Loucy (cell line): ENCODE measurements at regions not wholly inside any gene's neighbourhood (a gene's known extent, or its start where the extent isn't known, plus 50 kb on each side); places are given as distances from the start of the nearest gene placed in this dataset.

Source experiments
- H2AFZ ChIP-seq: fragments of 200-600 bp; sonication (generic); 2 replicates; pipeline ENCODE4 v1.6.0; 2016; ENCODE audit warnings: antibody characterized with exemption, mild to moderate bottlenecking, low read length, moderate library complexity
- H3F3A ChIP-seq: fragments of 200-600 bp; 2 replicates; pipeline ENCODE4 v1.6.0; 2016; ENCODE audit warnings: antibody characterized with exemption, low read depth, mild to moderate bottlenecking
- H3K27me3 ChIP-seq: fragments of 200-600 bp; sonication (generic); 2 replicates; pipeline ENCODE4 v1.6.1; 2014; ENCODE audit warnings: low read length, mild to moderate bottlenecking; ENCODE audit not compliant: insufficient read depth, poor library complexity, severe bottlenecking
- H3K36me3 ChIP-seq: fragments of 200-600 bp; sonication (generic); 2 replicates; pipeline ENCODE4 v1.6.1; 2016; ENCODE audit warnings: low read length; ENCODE audit not compliant: insufficient read depth
- H3K4me1 ChIP-seq: fragments of 200-600 bp; sonication (generic); 2 replicates; pipeline ENCODE4 v1.5.1; 2014; ENCODE audit warnings: low read length, mild to moderate bottlenecking; ENCODE audit not compliant: insufficient read depth, poor library complexity, severe bottlenecking
- H3K4me2 ChIP-seq: fragments of 200-600 bp; sonication (generic); 2 replicates; pipeline ENCODE4 v1.6.0; 2014; ENCODE audit warnings: antibody characterized with exemption, low read length, low read depth, mild to moderate bottlenecking; ENCODE audit not compliant: poor library complexity, severe bottlenecking
- H3K4me3 ChIP-seq: fragments of 200-600 bp; sonication (generic); 2 replicates; pipeline ENCODE4 v1.5.1; 2014; ENCODE audit warnings: low read length, mild to moderate bottlenecking, mixed read lengths; ENCODE audit not compliant: poor library complexity, severe bottlenecking
- H3K79me2 ChIP-seq: fragments of 200-600 bp; sonication (generic); 2 replicates; pipeline ENCODE4 v1.6.1; 2014; ENCODE audit warnings: low read length; ENCODE audit not compliant: insufficient read depth
- H3K9ac ChIP-seq: fragments of 200-600 bp; sonication (generic); 2 replicates; pipeline ENCODE4 v1.6.0; 2014; ENCODE audit warnings: mild to moderate bottlenecking, low read depth, low read length, moderate library complexity; ENCODE audit not compliant: poor library complexity, severe bottlenecking
- H3K9me2 ChIP-seq: fragments of 200-600 bp; sonication (generic); replicated peaks from 2 replicates; pipeline ENCODE4 v1.6.1; 2016; ENCODE audit warnings: low read depth, low read length, mixed read lengths
- H3K9me3 ChIP-seq: fragments of 200-600 bp; sonication (generic); 2 replicates; pipeline ENCODE4 v1.6.1; 2014; ENCODE audit warnings: mild to moderate bottlenecking, antibody characterized with exemption, low read length, low read depth; ENCODE audit not compliant: insufficient read depth
- H4K20me1 ChIP-seq: fragments of 200-600 bp; sonication (generic); 2 replicates; pipeline ENCODE4 v1.6.0; 2014; ENCODE audit warnings: antibody characterized with exemption, low read length, mild to moderate bottlenecking; ENCODE audit not compliant: insufficient read depth, poor library complexity, severe bottlenecking
- CTCF ChIP-seq: fragments of 200-600 bp; sonication (generic); conservative IDR thresholded peaks from 2 replicates; pipeline ENCODE4 v1.5.1; 2014; ENCODE audit warnings: mild to moderate bottlenecking, antibody characterized with exemption, low read length
- EZH2phosphoT487 ChIP-seq: fragments of 200-600 bp; IDR thresholded peaks from 2 replicates; pipeline ENCODE4 v1.6.1; 2018; ENCODE audit warnings: antibody characterized with exemption, mild to moderate bottlenecking, moderate library complexity, borderline replicate concordance

- Histone ChIP-seq H3F3A (no peaks in the 10 kb centered on the region), H3K9me2 (no peaks in the 10 kb centered on the region), H3K79me2 (no peaks in the 10 kb centered on the region), H3K27me3 (no peaks in the 10 kb centered on the region), H3K4me1 (no peaks in the 10 kb centered on the region), H3K4me2 (no peak overlapping the region), H4K20me1 (no peaks in the 10 kb centered on the region), H2AFZ (no peak overlapping the region), H3K36me3 (no peaks in the 10 kb centered on the region), H3K9ac (no peak overlapping the region), H3K4me3 (no peak overlapping the region), H3K9me3 (no peaks in the 10 kb centered on the region)
- no peak for TF ChIP-seq EZH2phosphoT487
- TF ChIP-seq CTCF = no peak
Measured at GRCh38 chr6:6483168-6483567, 105.4 kb upstream of the LY86 start.

- no peak overlapping the region for H3K9ac ChIP-seq
- H3K27me3 ChIP-seq = no peaks in the 10 kb centered on the region
- TF ChIP-seq EZH2phosphoT487 (no peak), CTCF (no peak)
Measured at GRCh38 chr6:6483733-6484132, 104.8 kb upstream of the LY86 start.

GRCh38 chr6:6484681-6485080, 103.8 kb upstream of the LY86 start:
- H3K79me2 ChIP-seq = no peaks in the 10 kb centered on the region
- H3K4me1 ChIP-seq = no peaks in the 10 kb centered on the region
- no peak overlapping the region for H3K9ac ChIP-seq
- no peaks in the 10 kb centered on the region for H3F3A ChIP-seq
- no peaks in the 10 kb centered on the region for H3K27me3 ChIP-seq
- H3K4me3 ChIP-seq = no peak overlapping the region
- no peaks in the 10 kb centered on the region for H4K20me1 ChIP-seq
- H2AFZ ChIP-seq = no peak overlapping the region
- H3K9me3 ChIP-seq = no peaks in the 10 kb centered on the region
- TF ChIP-seq CTCF (no peak), EZH2phosphoT487 (no peak)
- no peak overlapping the region for H3K4me2 ChIP-seq
- no peaks in the 10 kb centered on the region for H3K36me3 ChIP-seq
- H3K9me2 ChIP-seq = no peaks in the 10 kb centered on the region

More at GRCh38 chr6:6483733-6484132, 104.8 kb upstream of the LY86 start:
- Histone ChIP-seq H3K4me3 (no peak overlapping the region), H3K9me2 (no peaks in the 10 kb centered on the region), H3K9me3 (no peaks in the 10 kb centered on the region), H3K79me2 (no peaks in the 10 kb centered on the region), H3K4me1 (no peaks in the 10 kb centered on the region), H3F3A (no peaks in the 10 kb centered on the region), H4K20me1 (no peaks in the 10 kb centered on the region), H3K4me2 (no peak overlapping the region), H3K36me3 (no peaks in the 10 kb centered on the region), H2AFZ (no peak overlapping the region)
